ENCODE measurements at regions not wholly inside any gene's neighbourhood (a gene's known extent, or its start where the extent isn't known, plus 50 kb on each side); places are given as distances from the start of the nearest gene placed in this dataset.

- no peak for DNase-seq (ENCODE audit: low spot score)
- no peaks in the 10 kb centered on the region for H3K9me3 ChIP-seq (ENCODE audit: control insufficient read depth in 4 of 4, low read length in 3 of 4)
- H3K27ac ChIP-seq (ENCODE audit: low read depth in 1 of 2, low read length in 2 of 2): no peak overlapping the region
- TF ChIP-seq ATF3 (IDR thresholded peaks at IDR 0.05) (no peak), RAD21 (IDR thresholded peaks at IDR 0.05) (no peak), TAF1 (conservative IDR thresholded peaks at IDR 0.05) (no peak), HNF4G (IDR thresholded peaks at IDR 0.05) (no peak)
- H3K9ac ChIP-seq (ENCODE audit: low read depth in 1 of 2, low read length in 2 of 2): no peak overlapping the region
- WGBS: 92% methylated on average over 2 of the region's 2 CpGs
- H3K4me3 ChIP-seq (ENCODE audit: low read depth in 1 of 3, low read length in 3 of 3): no peak overlapping the region
- no peaks in the 10 kb centered on the region for H3K36me3 ChIP-seq (ENCODE audit: control insufficient read depth in 4 of 4, insufficient read depth in 3 of 4, low read depth in 1 of 4, low read length in 3 of 4)
- no peaks in the 10 kb centered on the region for H3K27me3 ChIP-seq (ENCODE audit: control insufficient read depth in 4 of 4, insufficient read depth in 4 of 4, low read length in 3 of 4)
- no peaks in the 10 kb centered on the region for H3K4me1 ChIP-seq (ENCODE audit: control insufficient read depth in 4 of 4, insufficient read depth in 4 of 4, low read length in 3 of 4)
Measured at GRCh38 chr3:96622878-96623277, 191.5 kb upstream of the EPHA6 start.

GRCh38 chr3:96631050-96631449 is 183.3 kb upstream of the EPHA6 start:
- Histone ChIP-seq H3K4me1 (ENCODE audit: control insufficient read depth in 4 of 4, insufficient read depth in 4 of 4, low read length in 3 of 4) (no peaks in the 10 kb centered on the region), H3K36me3 (ENCODE audit: control insufficient read depth in 4 of 4, insufficient read depth in 3 of 4, low read depth in 1 of 4, low read length in 3 of 4) (no peaks in the 10 kb centered on the region), H3K9me3 (ENCODE audit: control insufficient read depth in 4 of 4, low read length in 3 of 4) (no peaks in the 10 kb centered on the region), H3K9ac (ENCODE audit: low read depth in 1 of 2, low read length in 2 of 2) (no peak overlapping the region), H3K27ac (ENCODE audit: low read depth in 1 of 2, low read length in 2 of 2) (no peak overlapping the region), H3K27me3 (ENCODE audit: control insufficient read depth in 4 of 4, insufficient read depth in 4 of 4, low read length in 3 of 4) (peaks cover 0 to 2% (median 0%) of the 10 kb centered on the region in 4 donors), H3K4me3 (ENCODE audit: low read depth in 1 of 3, low read length in 3 of 3) (no peak overlapping the region)
- TF ChIP-seq SP1 (IDR thresholded peaks at IDR 0.05) (no peak), EGR1 (IDR thresholded peaks at IDR 0.05; ENCODE audit: low read depth in 2 of 2) (no peak), REST (IDR thresholded peaks at IDR 0.05) (no peak), HNF4G (IDR thresholded peaks at IDR 0.05) (no peak), MAX (IDR thresholded peaks at IDR 0.05) (no peak), GABPA (IDR thresholded peaks at IDR 0.05 in 1 of 2, conservative IDR thresholded peaks at IDR 0.05 in 1 of 2) (no peak), TAF1 (conservative IDR thresholded peaks at IDR 0.05) (no peak), FOXA1 (IDR thresholded peaks at IDR 0.05) (no peak), RAD21 (IDR thresholded peaks at IDR 0.05) (no peak), ATF3 (IDR thresholded peaks at IDR 0.05) (no peak), JUND (IDR thresholded peaks at IDR 0.05) (no peak)
- 90% methylated on average over 1 of the region's 1 CpG for WGBS
- DNase-seq (ENCODE audit: low spot score): no peak

GRCh38 chr3:96646596-96646995 is 167.8 kb upstream of the EPHA6 start:
- Histone ChIP-seq H3K4me1 (ENCODE audit: control insufficient read depth in 4 of 4, insufficient read depth in 4 of 4, low read length in 3 of 4) (no peaks in the 10 kb centered on the region), H3K27ac (ENCODE audit: low read depth in 1 of 2, low read length in 2 of 2) (no peak overlapping the region), H3K36me3 (ENCODE audit: control insufficient read depth in 4 of 4, insufficient read depth in 3 of 4, low read depth in 1 of 4, low read length in 3 of 4) (no peaks in the 10 kb centered on the region), H3K27me3 (ENCODE audit: control insufficient read depth in 4 of 4, insufficient read depth in 4 of 4, low read length in 3 of 4) (no peaks in the 10 kb centered on the region), H3K9me3 (ENCODE audit: control insufficient read depth in 4 of 4, low read length in 3 of 4) (no peaks in the 10 kb centered on the region), H3K9ac (ENCODE audit: low read depth in 1 of 2, low read length in 2 of 2) (no peak overlapping the region), H3K4me3 (ENCODE audit: low read depth in 1 of 3, low read length in 3 of 3) (no peak overlapping the region)
- TF ChIP-seq ATF3 (IDR thresholded peaks at IDR 0.05) (no peak), ZBTB33 (IDR thresholded peaks at IDR 0.05) (no peak), YY1 (IDR thresholded peaks at IDR 0.05) (no peak), NR2F2 (IDR thresholded peaks at IDR 0.05) (no peak), HNF4A (conservative IDR thresholded peaks at IDR 0.05) (no peak), FOXA1 (IDR thresholded peaks at IDR 0.05) (no peak), GABPA (IDR thresholded peaks at IDR 0.05 in 1 of 2, conservative IDR thresholded peaks at IDR 0.05 in 1 of 2) (no peak), EGR1 (IDR thresholded peaks at IDR 0.05; ENCODE audit: low read depth in 2 of 2) (no peak), RAD21 (IDR thresholded peaks at IDR 0.05) (no peak), FOXA2 (IDR thresholded peaks at IDR 0.05) (no peak), HNF4G (IDR thresholded peaks at IDR 0.05) (no peak), TAF1 (conservative IDR thresholded peaks at IDR 0.05) (no peak)
- no peak for DNase-seq (ENCODE audit: low spot score)
- 86% methylated on average over 20 of the region's 20 CpGs for WGBS
